Suprapubic skin (tissue), 4 donors: ENCODE measurements at regions not wholly inside any gene's neighbourhood (a gene's known extent, or its start where the extent isn't known, plus 50 kb on each side); places are given as distances from the start of the nearest gene placed in this dataset.

Source experiments
- DNase-seq, 2 donors: peaks; one replicate each; pipeline ENCODE4 v3.0.0-alpha.2; 2019; ENCODE audit warnings: low spot score in 2 of 2
- H3K27ac ChIP-seq: fragments of 200-600 bp; sonication (generic); one replicate; pipeline ENCODE4 v1.5.1; 2019
- H3K27me3 ChIP-seq: fragments of 200-600 bp; sonication (generic); one replicate; pipeline ENCODE4 v1.5.1; 2019
- H3K36me3 ChIP-seq: fragments of 200-600 bp; sonication (generic); one replicate; pipeline ENCODE4 v1.5.1; 2019
- H3K4me1 ChIP-seq: fragments of 200-600 bp; sonication (generic); one replicate; pipeline ENCODE4 v1.5.1; 2019
- H3K4me3 ChIP-seq: fragments of 200-600 bp; sonication (generic); one replicate; pipeline ENCODE4 v1.5.1; 2019; ENCODE audit warnings: mild to moderate bottlenecking
- H3K9me3 ChIP-seq: fragments of 200-600 bp; sonication (generic); one replicate; pipeline ENCODE4 v1.5.1; 2019
- EP300 ChIP-seq: sonication (generic); formaldehyde crosslinking; IDR thresholded peaks from one replicate; pipeline ENCODE4 v1.6.1; 2017; ENCODE audit warnings: antibody characterized with exemption
- POLR2A ChIP-seq, 2 donors: fragments of 450-650 bp; IDR thresholded peaks; one replicate each; pipeline ENCODE4 v1.6.1; 2017; ENCODE audit warnings: antibody characterized with exemption in 2 of 2, mild to moderate bottlenecking in 2 of 2, moderate library complexity in 2 of 2
- POLR2AphosphoS5 ChIP-seq, 3 donors: sonication (generic); formaldehyde crosslinking; IDR thresholded peaks; one replicate each; pipeline ENCODE4 v1.6.1; 2017; ENCODE audit warnings: antibody characterized with exemption in 3 of 3
- WGBS: methylation state at CpG from one replicate; pipeline ENCODE4 v1.1.5; 2018; 5-methylcytosine and 5-hydroxymethylcytosine counted together
- TF ChIP-seq, protein P1 (sequence below), 2 donors: fragments of 200-600 bp in 1 of 2; fragments of 450-650 bp in 1 of 2; sonication (generic) in 1 of 2; IDR thresholded peaks; one replicate each; pipeline ENCODE4 v1.5.1; 2016 to 2019; ENCODE audit warnings: antibody characterized with exemption in 2 of 2, mild to moderate bottlenecking in 1 of 2, moderate library complexity in 1 of 2

DNA sequence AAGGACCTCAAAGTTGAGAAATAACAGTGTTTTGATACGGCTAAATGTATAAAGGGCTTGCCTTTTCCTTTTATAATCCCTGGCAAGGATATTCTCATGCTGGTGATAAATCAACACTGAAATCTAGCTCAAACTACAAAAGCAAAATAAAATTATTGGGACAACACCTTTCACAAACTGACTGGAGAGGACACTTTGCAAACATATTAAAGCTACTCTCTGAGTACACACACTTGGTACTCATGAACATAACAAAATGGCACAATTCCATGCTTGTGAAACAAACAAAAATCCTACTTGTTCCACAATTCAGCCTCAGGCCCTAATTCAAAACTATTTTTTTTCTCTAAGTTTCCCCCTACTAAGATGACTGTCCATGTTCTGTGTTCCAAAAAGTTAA, 305.8 kb downstream of the ETAA1 start:
- Histone ChIP-seq H3K27me3 (no peaks in the 10 kb centered on the region), H3K4me3 (no peak overlapping the region), H3K36me3 (no peaks in the 10 kb centered on the region), H3K9me3 (no peaks in the 10 kb centered on the region), H3K27ac (no peak overlapping the region), H3K4me1 (no peaks in the 10 kb centered on the region)
- 64% methylated on average over 1 of the region's 1 CpG for WGBS
- no peak for DNase-seq
- TF ChIP-seq POLR2A (IDR thresholded peaks at IDR 0.05) (no peak), POLR2AphosphoS5 (IDR thresholded peaks at IDR 0.05) (no peak), EP300 (no peak)
- TF ChIP-seq, protein P1, sequence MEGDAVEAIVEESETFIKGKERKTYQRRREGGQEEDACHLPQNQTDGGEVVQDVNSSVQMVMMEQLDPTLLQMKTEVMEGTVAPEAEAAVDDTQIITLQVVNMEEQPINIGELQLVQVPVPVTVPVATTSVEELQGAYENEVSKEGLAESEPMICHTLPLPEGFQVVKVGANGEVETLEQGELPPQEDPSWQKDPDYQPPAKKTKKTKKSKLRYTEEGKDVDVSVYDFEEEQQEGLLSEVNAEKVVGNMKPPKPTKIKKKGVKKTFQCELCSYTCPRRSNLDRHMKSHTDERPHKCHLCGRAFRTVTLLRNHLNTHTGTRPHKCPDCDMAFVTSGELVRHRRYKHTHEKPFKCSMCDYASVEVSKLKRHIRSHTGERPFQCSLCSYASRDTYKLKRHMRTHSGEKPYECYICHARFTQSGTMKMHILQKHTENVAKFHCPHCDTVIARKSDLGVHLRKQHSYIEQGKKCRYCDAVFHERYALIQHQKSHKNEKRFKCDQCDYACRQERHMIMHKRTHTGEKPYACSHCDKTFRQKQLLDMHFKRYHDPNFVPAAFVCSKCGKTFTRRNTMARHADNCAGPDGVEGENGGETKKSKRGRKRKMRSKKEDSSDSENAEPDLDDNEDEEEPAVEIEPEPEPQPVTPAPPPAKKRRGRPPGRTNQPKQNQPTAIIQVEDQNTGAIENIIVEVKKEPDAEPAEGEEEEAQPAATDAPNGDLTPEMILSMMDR (IDR thresholded peaks at IDR 0.05): no peak

DNA sequence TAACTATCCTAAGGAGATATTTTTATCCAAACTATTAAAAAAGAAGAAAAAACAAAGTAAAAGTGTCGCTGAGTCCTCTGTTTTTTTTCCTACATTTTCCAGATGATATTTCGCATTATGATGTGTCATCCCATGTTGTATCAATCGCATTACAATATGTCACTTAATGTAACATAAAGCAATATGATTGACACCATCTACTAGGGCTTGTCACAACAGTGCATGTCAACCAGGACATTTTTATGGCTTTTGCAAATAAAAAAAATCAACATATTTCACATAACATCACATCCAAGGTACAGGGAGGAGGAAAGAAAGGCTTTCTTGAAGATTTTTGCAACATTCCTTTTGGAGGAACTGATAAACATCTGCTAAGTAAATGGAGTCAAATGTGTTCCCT, 308.9 kb downstream of the ETAA1 start:
- H3K27me3 ChIP-seq: no peaks in the 10 kb centered on the region

DNA sequence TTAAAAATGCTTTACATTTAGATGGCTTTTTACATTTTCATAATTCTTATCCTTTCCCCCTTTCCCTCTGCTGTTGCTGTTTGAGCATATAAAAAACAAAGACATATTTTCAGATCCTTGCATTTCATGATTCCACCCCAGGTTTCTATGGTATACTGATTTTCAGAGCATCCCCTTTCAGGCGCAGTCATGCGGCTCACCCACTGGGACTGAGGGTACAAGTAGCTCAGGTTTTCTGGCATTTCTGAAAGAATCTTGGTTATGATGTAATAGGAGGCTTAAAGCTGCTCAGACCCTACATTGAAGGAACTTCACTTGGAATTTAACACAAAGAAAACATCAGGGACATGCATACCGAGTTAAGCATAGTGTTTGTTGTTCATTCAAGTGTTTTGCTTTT, 310.8 kb downstream of the ETAA1 start:
- Histone ChIP-seq H3K4me1 (no peaks in the 10 kb centered on the region), H3K4me3 (no peak overlapping the region), H3K27me3 (no peaks in the 10 kb centered on the region), H3K27ac (no peak overlapping the region), H3K9me3 (no peaks in the 10 kb centered on the region), H3K36me3 (no peaks in the 10 kb centered on the region)
- TF ChIP-seq, protein P1 (IDR thresholded peaks at IDR 0.05): no peak
- TF ChIP-seq POLR2A (IDR thresholded peaks at IDR 0.05) (no peak), EP300 (no peak), POLR2AphosphoS5 (IDR thresholded peaks at IDR 0.05) (no peak)
- no peak for DNase-seq
- WGBS: 96% methylated on average over 3 of the region's 3 CpGs

More for the DNA sequence above, 308.9 kb downstream of the ETAA1 start:
- Histone ChIP-seq H3K4me3 (no peak overlapping the region), H3K27ac (no peak overlapping the region), H3K9me3 (no peaks in the 10 kb centered on the region), H3K4me1 (no peaks in the 10 kb centered on the region), H3K36me3 (no peaks in the 10 kb centered on the region)
- no peak for TF ChIP-seq EP300
- no peak for TF ChIP-seq POLR2AphosphoS5 (IDR thresholded peaks at IDR 0.05)
- no peak for TF ChIP-seq POLR2A (IDR thresholded peaks at IDR 0.05)
- TF ChIP-seq, protein P1 (IDR thresholded peaks at IDR 0.05): no peak
- WGBS: 95% methylated on average over 3 of the region's 3 CpGs
- DNase-seq: no peak

DNA sequence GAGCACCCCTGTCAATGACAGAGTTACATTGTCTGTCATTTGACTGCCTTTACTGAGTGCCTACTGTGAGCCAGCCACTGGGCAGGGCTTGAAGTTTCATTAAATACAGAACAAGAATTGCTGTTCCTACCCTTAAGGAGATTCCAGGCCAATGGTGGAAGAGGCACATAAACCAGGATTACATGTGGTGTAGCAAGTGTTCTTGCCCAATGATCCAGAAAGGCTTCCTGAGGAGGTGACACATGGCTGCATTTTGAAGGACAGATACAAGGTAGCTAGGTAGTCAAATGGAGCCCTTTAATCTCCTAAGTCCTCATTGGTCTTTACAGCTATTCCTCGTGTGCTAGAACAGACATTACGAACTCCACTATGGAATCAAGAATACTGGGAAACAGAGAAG, 312.7 kb downstream of the ETAA1 start:
- 98% methylated on average over 2 of the region's 2 CpGs for WGBS
- Histone ChIP-seq H3K36me3 (no peaks in the 10 kb centered on the region), H3K4me3 (no peak overlapping the region), H3K27ac (no peak overlapping the region), H3K27me3 (no peaks in the 10 kb centered on the region), H3K4me1 (no peaks in the 10 kb centered on the region), H3K9me3 (no peaks in the 10 kb centered on the region)
- TF ChIP-seq, protein P1 (IDR thresholded peaks at IDR 0.05): no peak
- no peak for TF ChIP-seq POLR2AphosphoS5 (IDR thresholded peaks at IDR 0.05)
- no peak for TF ChIP-seq EP300
- no peak for TF ChIP-seq POLR2A (IDR thresholded peaks at IDR 0.05)
- no peak for DNase-seq

DNA sequence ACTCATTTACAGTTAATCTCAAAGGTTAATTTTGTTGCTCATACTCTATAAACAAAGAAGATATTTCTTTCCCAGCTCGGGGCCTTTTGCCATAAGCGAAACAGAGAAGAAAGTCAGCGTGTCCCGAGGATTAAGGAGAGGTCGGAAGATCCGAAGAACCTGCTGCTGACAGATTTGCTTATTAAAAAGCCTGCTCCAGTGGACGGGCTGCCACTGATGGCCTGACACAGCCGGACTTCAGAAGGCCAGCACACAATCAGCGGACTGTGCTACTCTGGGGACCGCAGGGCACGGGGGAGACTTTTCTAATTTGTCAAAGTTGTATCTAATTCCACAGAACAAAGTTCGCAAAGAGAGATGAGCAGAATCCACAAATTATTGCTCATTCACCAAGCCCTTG, 315.4 kb downstream of the ETAA1 start:
- TF ChIP-seq POLR2AphosphoS5 (IDR thresholded peaks at IDR 0.05) (no peak), POLR2A (IDR thresholded peaks at IDR 0.05) (no peak), EP300 (no peak)
- TF ChIP-seq, protein P1 (IDR thresholded peaks at IDR 0.05): no peak
- Histone ChIP-seq H3K9me3 (no peaks in the 10 kb centered on the region), H3K27ac (no peak overlapping the region), H3K4me1 (no peaks in the 10 kb centered on the region), H3K36me3 (no peaks in the 10 kb centered on the region), H3K4me3 (no peak overlapping the region), H3K27me3 (no peaks in the 10 kb centered on the region)
- WGBS: 84% methylated on average over 12 of the region's 12 CpGs
- no peak for DNase-seq
